ENCODE measurements at regions not wholly inside any gene's neighbourhood (a gene's known extent, or its start where the extent isn't known, plus 50 kb on each side); places are given as distances from the start of the nearest gene placed in this dataset.

- DNase-seq: no peak
Measured at GRCh38 chr1:22288593-22289241, 145.8 kb upstream of the WNT4 start.

GRCh38 chr1:22289307-22289995, 146.6 kb upstream of the WNT4 start:
- no peak for DNase-seq

GRCh38 chr1:22290157-22290556, 147.3 kb upstream of the WNT4 start:
- no peak for DNase-seq

- DNase-seq: no peak
Measured at GRCh38 chr1:22290611-22291010, 147.7 kb upstream of the WNT4 start.

- no peak for DNase-seq
Measured at GRCh38 chr1:22291057-22291456, 148.2 kb upstream of the WNT4 start.

GRCh38 chr1:22291494-22291893, 148.6 kb upstream of the WNT4 start:
- no peak for DNase-seq

- no peak for DNase-seq
Measured at GRCh38 chr1:22292011-22292788, 149.3 kb upstream of the WNT4 start.

GRCh38 chr1:22295396-22295795, 152.5 kb upstream of the WNT4 start:
- DNase-seq: no peak

GRCh38 chr1:22295856-22296255, 153.0 kb upstream of the WNT4 start:
- no peak for DNase-seq

- no peak for DNase-seq
Measured at GRCh38 chr1:22296701-22297591, 154.0 kb upstream of the WNT4 start.

- no peak for DNase-seq
Measured at GRCh38 chr1:22297999-22298398, 153.7 kb upstream of the ZBTB40 start.

- no peak for DNase-seq
Measured at GRCh38 chr1:22303816-22304215, 147.8 kb upstream of the ZBTB40 start.

- DNase-seq: no peak
Measured at GRCh38 chr1:22309572-22309971, 142.1 kb upstream of the ZBTB40 start.

- DNase-seq: no peak
Measured at GRCh38 chr1:22311461-22311860, 140.2 kb upstream of the ZBTB40 start.

GRCh38 chr1:22313321-22313720, 138.3 kb upstream of the ZBTB40 start:
- DNase-seq: no peak

- no peak for DNase-seq
Measured at GRCh38 chr1:22314706-22315105, 136.9 kb upstream of the ZBTB40 start.

- no peak for DNase-seq
Measured at GRCh38 chr1:22315315-22316078, 136.2 kb upstream of the ZBTB40 start.

GRCh38 chr1:22317231-22317919, 134.3 kb upstream of the ZBTB40 start:
- DNase-seq: no peak

- no peak for DNase-seq
Measured at GRCh38 chr1:22317920-22318243, 133.8 kb upstream of the ZBTB40 start.

GRCh38 chr1:22318279-22318981, 133.2 kb upstream of the ZBTB40 start:
- DNase-seq: no peak

GRCh38 chr1:22319608-22320007, 132.0 kb upstream of the ZBTB40 start:
- DNase-seq: no peak

All from activated effector memory CD4-positive, alpha-beta T cell treated with anti-CD3 and anti-CD28 coated beads, Interleukin-2, amount 50 U/mL, for 16 hours (primary cell).